ENCODE measurements at regions not wholly inside any gene's neighbourhood (a gene's known extent, or its start where the extent isn't known, plus 50 kb on each side); places are given as distances from the start of the nearest gene placed in this dataset.

- DNase-seq = no peak
Measured at GRCh38 chr18:39692367-39693015, 2126.9 kb upstream of the CELF4 start.

- no peak for DNase-seq
Measured at GRCh38 chr18:39685303-39685902, 2119.8 kb upstream of the CELF4 start.

GRCh38 chr18:39681061-39681460 is 2115.5 kb upstream of the CELF4 start:
- DNase-seq = no peak

GRCh38 chr18:39675906-39676305 is 2110.3 kb upstream of the CELF4 start:
- DNase-seq = no peak

- no peak for DNase-seq
Measured at GRCh38 chr18:39675368-39675767, 2109.8 kb upstream of the CELF4 start.

GRCh38 chr18:39672171-39672570 is 2106.6 kb upstream of the CELF4 start:
- DNase-seq = no peak

GRCh38 chr18:39667905-39668304 is 2102.3 kb upstream of the CELF4 start:
- DNase-seq = no peak

GRCh38 chr18:39666541-39666940 is 2100.9 kb upstream of the CELF4 start:
- no peak for DNase-seq

- no peak for DNase-seq
Measured at GRCh38 chr18:39661856-39662366, 2096.3 kb upstream of the CELF4 start.

- no peak for DNase-seq
Measured at GRCh38 chr18:39660141-39660540, 2094.5 kb upstream of the CELF4 start.

- DNase-seq = no peak
Measured at GRCh38 chr18:39655341-39655740, 2089.7 kb upstream of the CELF4 start.

GRCh38 chr18:39653221-39653620 is 2087.6 kb upstream of the CELF4 start:
- no peak for DNase-seq

- DNase-seq = no peak
Measured at GRCh38 chr18:39648616-39649015, 2083.0 kb upstream of the CELF4 start.

GRCh38 chr18:39647627-39648534 is 2082.3 kb upstream of the CELF4 start:
- DNase-seq = no peak

GRCh38 chr18:39638224-39638623 is 2072.6 kb upstream of the CELF4 start:
- no peak for DNase-seq

GRCh38 chr18:39636931-39637330 is 2071.3 kb upstream of the CELF4 start:
- DNase-seq = no peak

GRCh38 chr18:39635966-39636365 is 2070.4 kb upstream of the CELF4 start:
- DNase-seq = no peak

- DNase-seq = no peak
Measured at GRCh38 chr18:39635192-39635591, 2069.6 kb upstream of the CELF4 start.

- DNase-seq = no peak
Measured at GRCh38 chr18:39627936-39628335, 2062.3 kb upstream of the CELF4 start.

- no peak for DNase-seq
Measured at GRCh38 chr18:39624961-39625360, 2059.4 kb upstream of the CELF4 start.

GRCh38 chr18:39622431-39622830 is 2056.8 kb upstream of the CELF4 start:
- no peak for DNase-seq

- no peak for DNase-seq
Measured at GRCh38 chr18:39620551-39621168, 2055.1 kb upstream of the CELF4 start.

Measured in NCI-H1694 (cell line).